OCI-LY7 (cell line): ENCODE measurements at regions not wholly inside any gene's neighbourhood (a gene's known extent, or its start where the extent isn't known, plus 50 kb on each side); places are given as distances from the start of the nearest gene placed in this dataset.

Source experiments
- CTCF ChIP-seq: fragments of 200-600 bp; sonication (generic); conservative IDR thresholded peaks from 2 replicates; pipeline ENCODE4 v1.5.1; 2014; ENCODE audit warnings: mild to moderate bottlenecking, antibody characterized with exemption, low read length, moderate library complexity, mixed read lengths
- EZH2phosphoT487 ChIP-seq: fragments of 200-600 bp; sonication (generic); IDR thresholded peaks from 2 replicates; pipeline ENCODE4 v1.6.1; 2018; ENCODE audit warnings: low read depth, borderline replicate concordance, mild to moderate bottlenecking, mixed run types, antibody characterized with exemption, low read length, moderate library complexity, mixed read lengths

GRCh38 chr4:129264008-129264657 lies 168.2 kb downstream of the C4orf33 start:
- TF ChIP-seq CTCF (no peak), EZH2phosphoT487 (no peak)
